ENCODE measurements at regions not wholly inside any gene's neighbourhood (a gene's known extent, or its start where the extent isn't known, plus 50 kb on each side); places are given as distances from the start of the nearest gene placed in this dataset.

DNA sequence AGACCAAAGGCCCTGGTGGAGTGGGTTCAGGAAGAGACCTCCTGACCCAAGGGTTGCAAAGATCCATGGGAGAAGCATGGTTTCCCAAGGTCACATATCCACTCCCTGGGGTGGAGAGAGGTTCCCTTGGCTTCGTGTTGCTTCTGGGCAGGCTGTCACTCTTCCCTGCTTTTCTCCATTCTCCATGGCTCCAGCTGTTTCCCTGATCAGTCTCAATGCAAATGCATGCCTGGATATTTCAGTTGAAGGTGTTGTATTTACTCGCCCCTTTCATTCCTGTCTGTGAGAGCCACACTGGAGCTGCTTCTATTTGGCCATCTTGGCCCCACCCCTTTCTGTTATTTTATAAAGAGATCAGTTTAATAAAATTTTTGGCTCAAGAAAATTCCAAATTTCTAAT, 95.0 kb upstream of the PLSCR4 start:
- H3K79me2 ChIP-seq (ENCODE audit: insufficient read depth, low read depth, low read length): no peaks in the 10 kb centered on the region
- H3K4me1 ChIP-seq (ENCODE audit: insufficient read depth, low read length, poor library complexity, severe bottlenecking): no peaks in the 10 kb centered on the region
- intact Hi-C loops (cut with micrococcal nuclease; ENCODE audit: unreplicated experiment): no loop called here
- DNase-seq (ENCODE audit: low spot score): no peak
- no peak overlapping the region for H3K4me3 ChIP-seq (ENCODE audit: low read depth, low read length, poor library complexity, severe bottlenecking)
- no peaks in the 10 kb centered on the region for H4K20me1 ChIP-seq (ENCODE audit: insufficient read depth, low read length)
- no peaks in the 10 kb centered on the region for H3K9me3 ChIP-seq (ENCODE audit: low read length)
- no peak for TF ChIP-seq EZH2phosphoT487 (IDR thresholded peaks at IDR 0.05; ENCODE audit: borderline replicate concordance, low read depth, low read length)
- TF ChIP-seq, protein P1, sequence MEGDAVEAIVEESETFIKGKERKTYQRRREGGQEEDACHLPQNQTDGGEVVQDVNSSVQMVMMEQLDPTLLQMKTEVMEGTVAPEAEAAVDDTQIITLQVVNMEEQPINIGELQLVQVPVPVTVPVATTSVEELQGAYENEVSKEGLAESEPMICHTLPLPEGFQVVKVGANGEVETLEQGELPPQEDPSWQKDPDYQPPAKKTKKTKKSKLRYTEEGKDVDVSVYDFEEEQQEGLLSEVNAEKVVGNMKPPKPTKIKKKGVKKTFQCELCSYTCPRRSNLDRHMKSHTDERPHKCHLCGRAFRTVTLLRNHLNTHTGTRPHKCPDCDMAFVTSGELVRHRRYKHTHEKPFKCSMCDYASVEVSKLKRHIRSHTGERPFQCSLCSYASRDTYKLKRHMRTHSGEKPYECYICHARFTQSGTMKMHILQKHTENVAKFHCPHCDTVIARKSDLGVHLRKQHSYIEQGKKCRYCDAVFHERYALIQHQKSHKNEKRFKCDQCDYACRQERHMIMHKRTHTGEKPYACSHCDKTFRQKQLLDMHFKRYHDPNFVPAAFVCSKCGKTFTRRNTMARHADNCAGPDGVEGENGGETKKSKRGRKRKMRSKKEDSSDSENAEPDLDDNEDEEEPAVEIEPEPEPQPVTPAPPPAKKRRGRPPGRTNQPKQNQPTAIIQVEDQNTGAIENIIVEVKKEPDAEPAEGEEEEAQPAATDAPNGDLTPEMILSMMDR (conservative IDR thresholded peaks at IDR 0.05; ENCODE audit: low read length): no peak
- H3K27ac ChIP-seq (ENCODE audit: low read depth, low read length, poor library complexity, severe bottlenecking): no peak overlapping the region
- no TSS peak for BruUV-seq (replicated peaks)
- H3K9me2 ChIP-seq (ENCODE audit: insufficient read depth, low read length): no peaks in the 10 kb centered on the region
- H2AFZ ChIP-seq (ENCODE audit: low read length): no peak overlapping the region
- ChIA-PET POLR2A (no interaction called here), CTCF (ENCODE audit: unreplicated experiment) (no interaction called here)
- no peaks in the 10 kb centered on the region for H3K36me3 ChIP-seq (ENCODE audit: insufficient read depth, low read length)
- no peak overlapping the region for H3K4me2 ChIP-seq (ENCODE audit: low read length)

DNA sequence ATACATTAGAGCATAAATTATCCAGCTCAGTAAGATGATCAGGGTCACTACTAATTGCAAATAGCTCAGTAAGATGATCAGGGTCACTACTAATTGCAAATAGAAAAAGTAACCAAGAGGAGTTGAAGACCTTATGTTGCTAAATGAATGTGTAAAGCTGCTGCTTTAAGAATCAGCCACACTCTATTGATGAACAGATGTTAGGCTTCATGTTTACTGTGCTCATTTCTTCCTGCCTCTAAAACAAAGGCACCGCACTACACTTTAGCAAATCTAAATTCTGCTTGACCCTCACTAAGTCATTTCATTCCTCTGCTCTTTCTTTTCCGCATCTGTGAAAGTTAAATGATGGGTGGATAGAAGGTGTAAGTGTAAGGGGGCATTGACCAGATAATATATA, 92.6 kb upstream of the PLSCR4 start:
- no peaks in the 10 kb centered on the region for H4K20me1 ChIP-seq (ENCODE audit: insufficient read depth, low read length)
- H3K4me3 ChIP-seq (ENCODE audit: low read depth, low read length, poor library complexity, severe bottlenecking): no peak overlapping the region
- ChIA-PET CTCF (ENCODE audit: unreplicated experiment) (no interaction called here), POLR2A (no interaction called here)
- BruUV-seq (replicated peaks): no TSS peak
- H2AFZ ChIP-seq (ENCODE audit: low read length): no peak overlapping the region
- no peaks in the 10 kb centered on the region for H3K79me2 ChIP-seq (ENCODE audit: insufficient read depth, low read depth, low read length)
- H3K36me3 ChIP-seq (ENCODE audit: insufficient read depth, low read length): no peaks in the 10 kb centered on the region
- H3K9me2 ChIP-seq (ENCODE audit: insufficient read depth, low read length): no peaks in the 10 kb centered on the region
- TF ChIP-seq, protein P1 (conservative IDR thresholded peaks at IDR 0.05; ENCODE audit: low read length): no peak
- no peak for TF ChIP-seq EZH2phosphoT487 (IDR thresholded peaks at IDR 0.05; ENCODE audit: borderline replicate concordance, low read depth, low read length)
- H3K4me1 ChIP-seq (ENCODE audit: insufficient read depth, low read length, poor library complexity, severe bottlenecking): no peaks in the 10 kb centered on the region
- H3K9me3 ChIP-seq (ENCODE audit: low read length): no peaks in the 10 kb centered on the region
- no peak overlapping the region for H3K4me2 ChIP-seq (ENCODE audit: low read length)
- H3K27ac ChIP-seq (ENCODE audit: low read depth, low read length, poor library complexity, severe bottlenecking): no peak overlapping the region
- DNase-seq (ENCODE audit: low spot score): no peak
- intact Hi-C loops (cut with micrococcal nuclease; ENCODE audit: unreplicated experiment): no loop called here

GRCh38 chr3:146342989-146343388, 92.1 kb upstream of the PLSCR4 start:
- no TSS peak for BruUV-seq (replicated peaks)
- POLR2A ChIA-PET: no interaction called here
- intact Hi-C loops (cut with micrococcal nuclease; ENCODE audit: unreplicated experiment): no loop called here

More at GRCh38 chr3:146342989-146343388, 92.1 kb upstream of the PLSCR4 start:
- H2AFZ ChIP-seq (ENCODE audit: low read length): no peak overlapping the region
- no peaks in the 10 kb centered on the region for H3K79me2 ChIP-seq (ENCODE audit: insufficient read depth, low read depth, low read length)
- TF ChIP-seq, protein P1 (conservative IDR thresholded peaks at IDR 0.05; ENCODE audit: low read length): no peak
- TF ChIP-seq EZH2phosphoT487 (IDR thresholded peaks at IDR 0.05; ENCODE audit: borderline replicate concordance, low read depth, low read length): no peak
- CTCF ChIA-PET (ENCODE audit: unreplicated experiment): no interaction called here
- H3K4me2 ChIP-seq (ENCODE audit: low read length): no peak overlapping the region
- no peaks in the 10 kb centered on the region for H3K36me3 ChIP-seq (ENCODE audit: insufficient read depth, low read length)
- no peaks in the 10 kb centered on the region for H3K9me3 ChIP-seq (ENCODE audit: low read length)
- H3K4me1 ChIP-seq (ENCODE audit: insufficient read depth, low read length, poor library complexity, severe bottlenecking): no peaks in the 10 kb centered on the region
- no peak for DNase-seq (ENCODE audit: low spot score)
- no peak overlapping the region for H3K4me3 ChIP-seq (ENCODE audit: low read depth, low read length, poor library complexity, severe bottlenecking)
- H3K9me2 ChIP-seq (ENCODE audit: insufficient read depth, low read length): no peaks in the 10 kb centered on the region
- H4K20me1 ChIP-seq (ENCODE audit: insufficient read depth, low read length): no peaks in the 10 kb centered on the region
- no peak overlapping the region for H3K27ac ChIP-seq (ENCODE audit: low read depth, low read length, poor library complexity, severe bottlenecking)
